Gastroesophageal sphincter (tissue), 4 donors: ENCODE measurements at regions not wholly inside any gene's neighbourhood (a gene's known extent, or its start where the extent isn't known, plus 50 kb on each side); places are given as distances from the start of the nearest gene placed in this dataset.

Source experiments
- ATAC-seq: fragments of 150-250 bp; one replicate; pipeline ENCODE4 v1.9.1; 2016; ENCODE audit warnings: mild to moderate bottlenecking, moderate library complexity
- H3K27ac ChIP-seq, 4 donors: fragments of 200-600 bp; sonication (generic) in 3 of 4; 1 replicate in 3 of 4; 2 replicates in 1 of 4; pipeline ENCODE4 v1.5.1; 2016 to 2019
- H3K27me3 ChIP-seq: fragments of 200-600 bp; sonication (generic); one replicate; pipeline ENCODE4 v1.5.1; 2019
- H3K36me3 ChIP-seq, 2 donors: fragments of 200-600 bp; sonication (generic); one replicate each; pipeline ENCODE4 v1.5.1; 2019; ENCODE audit warnings: control low read depth in 1 of 2
- H3K4me1 ChIP-seq, 3 donors: fragments of 200-600 bp; sonication (generic); 1 replicate in 2 of 3; 2 replicates in 1 of 3; pipeline ENCODE4 v1.5.1; 2016 to 2019; ENCODE audit warnings: control low read depth in 2 of 3
- H3K4me3 ChIP-seq, 2 donors: fragments of 200-600 bp; sonication (generic); one replicate each; pipeline ENCODE4 v1.5.1; 2019; ENCODE audit warnings: mild to moderate bottlenecking in 1 of 2, moderate library complexity in 1 of 2
- H3K9me3 ChIP-seq, 3 donors: fragments of 200-600 bp; sonication (generic); one replicate each; pipeline ENCODE4 v1.5.1; 2017 to 2019; ENCODE audit warnings: control low read depth in 2 of 3
- CTCF ChIP-seq, 4 experiments: fragments of 200-600 bp in 2 of 4; fragments of 450-650 bp in 2 of 4; sonication (generic) in 1 of 4; IDR thresholded peaks; one replicate each; pipeline ENCODE4 v1.5.1; 2017 to 2019; ENCODE audit warnings: antibody characterized with exemption in 4 of 4, mild to moderate bottlenecking in 2 of 4, moderate library complexity in 2 of 4
- EP300 ChIP-seq: sonication (generic); formaldehyde crosslinking; IDR thresholded peaks from one replicate; pipeline ENCODE4 v1.6.1; 2017; ENCODE audit warnings: antibody characterized with exemption, mild to moderate bottlenecking
- POLR2A ChIP-seq, 2 donors: fragments of 450-650 bp; IDR thresholded peaks; one replicate each; pipeline ENCODE4 v1.6.1; 2017; ENCODE audit warnings: antibody characterized with exemption in 2 of 2, mild to moderate bottlenecking in 2 of 2, moderate library complexity in 1 of 2
- POLR2AphosphoS5 ChIP-seq: sonication (generic); formaldehyde crosslinking; IDR thresholded peaks from one replicate; pipeline ENCODE4 v1.6.1; 2017; ENCODE audit warnings: antibody characterized with exemption
- WGBS, 2 donors: methylation state at CpG; one replicate each; pipeline ENCODE4 v1.1.5; 2018; ENCODE audit warnings: low coverage in 1 of 2; 5-methylcytosine and 5-hydroxymethylcytosine counted together

DNA sequence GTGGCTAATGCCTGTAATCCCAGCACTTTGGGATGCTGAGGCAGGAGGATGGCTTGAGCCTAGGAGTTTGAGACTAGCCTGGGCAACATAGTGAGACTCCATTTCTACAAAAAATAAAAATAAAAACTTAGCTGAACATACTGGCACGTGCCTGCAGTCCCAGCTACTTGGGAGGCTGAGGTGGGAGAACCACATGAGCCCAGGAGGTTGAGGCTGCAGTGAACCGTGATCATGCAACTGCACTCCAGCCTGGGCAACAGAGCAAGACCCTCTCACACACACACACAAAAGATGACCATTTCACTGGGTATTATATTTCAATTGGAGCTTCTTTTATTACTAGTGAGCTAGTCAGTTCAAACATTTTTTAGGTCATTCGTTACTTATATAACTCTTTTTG lies 116.9 kb upstream of the SLC35F3 start:
- Histone ChIP-seq H3K9me3 (no peaks in the 10 kb centered on the region), H3K36me3 (no peaks in the 10 kb centered on the region), H3K4me1 (no peaks in the 10 kb centered on the region), H3K27me3 (peaks cover 24% of the 10 kb centered on the region), H3K4me3 (no peak overlapping the region), H3K27ac (no peak overlapping the region)
- WGBS, 2 donors = 84 to 85% methylated on average over 2 to 3 of the region's 3 CpGs
- TF ChIP-seq POLR2AphosphoS5 (no peak), EP300 (no peak), CTCF (IDR thresholded peaks at IDR 0.05) (no peak)
- ATAC-seq = no peak

DNA sequence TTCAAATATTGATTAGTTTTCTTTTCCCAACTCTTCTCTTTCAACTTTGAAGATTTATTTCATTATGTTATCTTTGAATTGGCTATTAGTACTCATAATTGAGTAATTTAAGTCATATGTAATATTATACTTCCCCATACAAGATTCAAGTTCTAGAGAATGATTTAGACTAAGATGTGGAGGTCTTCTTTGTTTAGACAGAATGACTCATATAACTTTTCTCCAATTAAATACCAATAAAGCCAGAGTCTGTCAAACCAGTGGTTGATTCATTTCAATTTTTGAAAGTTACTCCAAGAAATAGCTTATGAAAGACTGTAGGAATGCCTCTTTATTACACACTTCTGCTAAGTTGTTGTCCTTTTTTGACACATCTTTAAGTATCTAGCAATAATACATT lies 115.8 kb upstream of the SLC35F3 start:
- no peak for ATAC-seq
- TF ChIP-seq POLR2A (IDR thresholded peaks at IDR 0.05) = no peak
- no peak for TF ChIP-seq POLR2AphosphoS5
- TF ChIP-seq EP300 = no peak
- no peak for TF ChIP-seq CTCF (IDR thresholded peaks at IDR 0.05)
- Histone ChIP-seq H3K36me3 (no peaks in the 10 kb centered on the region), H3K4me1 (no peaks in the 10 kb centered on the region), H3K9me3 (no peaks in the 10 kb centered on the region), H3K27ac (no peak overlapping the region), H3K27me3 (peaks cover 24% of the 10 kb centered on the region), H3K4me3 (no peak overlapping the region)

GRCh38 chr1:233790121-233790520 lies 114.4 kb upstream of the SLC35F3 start:
- H3K27ac ChIP-seq = no peak overlapping the region
- H3K9me3 ChIP-seq = peaks cover 0 to 7% (median 0%) of the 10 kb centered on the region in 3 donors
- peaks cover 24% of the 10 kb centered on the region for H3K27me3 ChIP-seq
- H3K36me3 ChIP-seq = no peaks in the 10 kb centered on the region
- H3K4me1 ChIP-seq = no peaks in the 10 kb centered on the region
- TF ChIP-seq POLR2A (IDR thresholded peaks at IDR 0.05) (no peak), CTCF (IDR thresholded peaks at IDR 0.05) (no peak), EP300 (no peak), POLR2AphosphoS5 (no peak)
- WGBS, 2 donors = 68 to 79% methylated on average over 2 to 3 of the region's 3 CpGs
- ATAC-seq = no peak
- H3K4me3 ChIP-seq = no peak overlapping the region

- Histone ChIP-seq H3K27me3 (peaks cover 24% of the 10 kb centered on the region), H3K4me3 (no peak overlapping the region), H3K9me3 (peaks cover 0 to 8% (median 0%) of the 10 kb centered on the region in 3 donors), H3K36me3 (no peaks in the 10 kb centered on the region), H3K27ac (no peak overlapping the region), H3K4me1 (no peaks in the 10 kb centered on the region)
- TF ChIP-seq POLR2AphosphoS5 (no peak), CTCF (IDR thresholded peaks at IDR 0.05) (peak; percentile 77 to 86 (median 80))
- ATAC-seq = peak; percentile 46
- 39% methylated on average over 8 of the region's 8 CpGs for whole genome bisulfite sequencing, 2 donors
Measured at GRCh38 chr1:233790662-233791371, 113.7 kb upstream of the SLC35F3 start.

- TF ChIP-seq CTCF (IDR thresholded peaks at IDR 0.05) = no peak
- TF ChIP-seq POLR2A (IDR thresholded peaks at IDR 0.05) = no peak
- TF ChIP-seq POLR2AphosphoS5 = no peak
- no peak for ATAC-seq
- 7 to 11% methylated on average over 1 of the region's 1 CpG for WGBS, 2 donors
- Histone ChIP-seq H3K27me3 (peaks cover 24% of the 10 kb centered on the region), H3K4me3 (no peak overlapping the region), H3K9me3 (peaks cover 0 to 8% (median 0%) of the 10 kb centered on the region in 3 donors), H3K36me3 (no peaks in the 10 kb centered on the region), H3K4me1 (no peaks in the 10 kb centered on the region), H3K27ac (no peak overlapping the region)
Measured at GRCh38 chr1:233791372-233791703, 113.1 kb upstream of the SLC35F3 start.
